Neural crest cell (in vitro differentiated cells): ENCODE measurements at regions not wholly inside any gene's neighbourhood (a gene's known extent, or its start where the extent isn't known, plus 50 kb on each side); places are given as distances from the start of the nearest gene placed in this dataset.

Experiments used
- DNase-seq: peaks from one replicate; pipeline ENCODE4 v3.0.0; 2021; ENCODE audit warnings: low read depth, mixed read lengths, low spot score
- H3K27ac Mint-ChIP-seq: one replicate; pipeline ENCODE4 v1.8.0; 2021; ENCODE audit warnings: mild to moderate bottlenecking, mixed read lengths; ENCODE audit not compliant: unreplicated experiment
- H3K27me3 Mint-ChIP-seq: 2 replicates; pipeline ENCODE4 v1.8.0; 2021; ENCODE audit warnings: low read depth, mild to moderate bottlenecking, mixed read lengths
- H3K36me3 Mint-ChIP-seq: 2 replicates; pipeline ENCODE4 v1.8.0; 2021; ENCODE audit warnings: low read depth, mild to moderate bottlenecking, mixed read lengths
- H3K4me1 Mint-ChIP-seq: 2 replicates; pipeline ENCODE4 v1.8.0; 2021; ENCODE audit warnings: mixed read lengths
- H3K4me3 Mint-ChIP-seq: one replicate; pipeline ENCODE4 v1.8.0; 2021; ENCODE audit warnings: mild to moderate bottlenecking, mixed read lengths
- H3K9me3 Mint-ChIP-seq: 2 replicates; pipeline ENCODE4 v1.8.0; 2021; ENCODE audit warnings: mixed read lengths
- TF ChIP-seq, protein P1 (sequence below): fragments of 200-600 bp; sonication (generic); conservative IDR thresholded peaks from 2 replicates; pipeline ENCODE4 v1.5.0; 2021; ENCODE audit warnings: antibody characterized with exemption, mild to moderate bottlenecking

DNA sequence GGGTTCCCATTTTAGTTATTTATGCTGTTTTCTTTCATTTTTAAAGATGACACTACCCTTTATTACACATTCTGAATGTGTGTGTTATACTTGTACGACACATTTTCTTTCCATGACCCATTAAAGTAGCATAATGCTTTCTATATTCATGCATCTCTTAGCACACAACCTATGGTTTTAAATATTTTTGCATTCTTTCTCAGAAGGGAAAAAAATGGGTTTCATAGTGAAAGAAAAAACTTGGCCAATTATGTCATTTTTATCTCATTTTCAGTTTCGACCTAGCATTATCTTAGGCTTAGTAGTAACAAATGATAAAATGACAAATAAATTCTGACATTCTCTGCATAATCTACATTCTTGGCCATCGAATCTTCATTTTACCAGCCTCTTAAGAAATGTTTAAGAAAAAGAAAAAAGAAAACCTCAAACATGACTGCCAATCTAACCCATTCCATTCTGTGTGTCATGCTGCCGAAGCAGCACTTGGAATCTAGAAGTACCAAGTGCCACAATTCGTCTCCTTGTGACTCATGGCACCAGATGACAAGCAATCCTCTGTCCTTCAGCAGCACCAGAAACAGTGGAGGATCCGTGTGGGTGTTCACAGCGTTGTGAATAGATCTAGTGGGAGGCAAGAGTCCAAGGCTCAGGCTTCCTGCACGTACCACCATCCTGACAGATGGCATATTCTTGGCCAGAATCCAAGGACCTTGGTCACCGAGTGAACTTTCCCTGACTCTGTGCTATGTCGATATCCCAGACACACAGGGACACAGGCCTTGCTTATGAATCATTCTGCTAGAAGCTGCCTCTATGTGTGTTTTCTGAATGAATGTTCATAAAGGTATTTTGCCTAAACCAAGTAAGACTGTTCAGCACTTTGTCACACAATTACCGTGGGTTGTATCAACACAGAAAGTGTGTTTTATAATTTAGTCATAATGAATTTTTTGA is 502.7 kb downstream of the NR2F1-AS1 start:
- TF ChIP-seq, protein P1, sequence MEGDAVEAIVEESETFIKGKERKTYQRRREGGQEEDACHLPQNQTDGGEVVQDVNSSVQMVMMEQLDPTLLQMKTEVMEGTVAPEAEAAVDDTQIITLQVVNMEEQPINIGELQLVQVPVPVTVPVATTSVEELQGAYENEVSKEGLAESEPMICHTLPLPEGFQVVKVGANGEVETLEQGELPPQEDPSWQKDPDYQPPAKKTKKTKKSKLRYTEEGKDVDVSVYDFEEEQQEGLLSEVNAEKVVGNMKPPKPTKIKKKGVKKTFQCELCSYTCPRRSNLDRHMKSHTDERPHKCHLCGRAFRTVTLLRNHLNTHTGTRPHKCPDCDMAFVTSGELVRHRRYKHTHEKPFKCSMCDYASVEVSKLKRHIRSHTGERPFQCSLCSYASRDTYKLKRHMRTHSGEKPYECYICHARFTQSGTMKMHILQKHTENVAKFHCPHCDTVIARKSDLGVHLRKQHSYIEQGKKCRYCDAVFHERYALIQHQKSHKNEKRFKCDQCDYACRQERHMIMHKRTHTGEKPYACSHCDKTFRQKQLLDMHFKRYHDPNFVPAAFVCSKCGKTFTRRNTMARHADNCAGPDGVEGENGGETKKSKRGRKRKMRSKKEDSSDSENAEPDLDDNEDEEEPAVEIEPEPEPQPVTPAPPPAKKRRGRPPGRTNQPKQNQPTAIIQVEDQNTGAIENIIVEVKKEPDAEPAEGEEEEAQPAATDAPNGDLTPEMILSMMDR: no peak
- peaks cover 8% of the 10 kb centered on the region for H3K4me1 Mint-ChIP-seq
- peaks cover 3% of the 10 kb centered on the region for H3K9me3 Mint-ChIP-seq
- H3K27ac Mint-ChIP-seq: no peak overlapping the region
- H3K4me3 Mint-ChIP-seq: no peak overlapping the region
- H3K27me3 Mint-ChIP-seq: no peaks in the 10 kb centered on the region
- no peak for DNase-seq
- no peaks in the 10 kb centered on the region for H3K36me3 Mint-ChIP-seq

GRCh38 chr5:93076566-93076965 is 504.5 kb downstream of the NR2F1-AS1 start:
- no peaks in the 10 kb centered on the region for H3K27me3 Mint-ChIP-seq
- TF ChIP-seq, protein P1: no peak
- H3K27ac Mint-ChIP-seq: no peak overlapping the region
- no peak overlapping the region for H3K4me3 Mint-ChIP-seq
- peaks cover 8% of the 10 kb centered on the region for H3K4me1 Mint-ChIP-seq
- no peak for DNase-seq
- no peaks in the 10 kb centered on the region for H3K36me3 Mint-ChIP-seq
- peaks cover 6% of the 10 kb centered on the region for H3K9me3 Mint-ChIP-seq

DNA sequence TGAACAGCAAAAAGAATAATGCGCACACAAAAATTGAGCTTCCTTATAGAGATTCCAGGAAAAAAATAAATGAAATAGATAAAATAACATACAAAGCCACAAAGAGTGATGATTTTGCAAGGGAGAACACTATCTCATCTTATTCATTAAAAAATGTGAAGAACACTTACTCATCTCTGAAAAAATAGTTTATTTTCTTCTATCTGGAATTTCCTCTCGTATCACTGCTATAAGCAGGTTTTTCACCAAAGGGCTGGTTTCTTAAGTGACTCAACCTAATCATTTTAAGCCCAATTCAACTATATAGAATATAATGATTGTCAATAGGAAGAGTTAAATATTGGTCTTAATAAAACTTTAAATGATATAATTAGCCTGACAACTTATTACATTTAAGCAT is 504.9 kb downstream of the NR2F1-AS1 start:
- Mint-ChIP-seq H3K4me1 (peaks cover 8% of the 10 kb centered on the region), H3K36me3 (no peaks in the 10 kb centered on the region), H3K9me3 (peaks cover 6% of the 10 kb centered on the region), H3K27me3 (no peaks in the 10 kb centered on the region), H3K4me3 (no peak overlapping the region), H3K27ac (no peak overlapping the region)
- DNase-seq: no peak
- TF ChIP-seq, protein P1: no peak

- H3K36me3 Mint-ChIP-seq: no peaks in the 10 kb centered on the region
- peaks cover 3% of the 10 kb centered on the region for H3K9me3 Mint-ChIP-seq
- H3K4me3 Mint-ChIP-seq: no peak overlapping the region
- no peaks in the 10 kb centered on the region for H3K27me3 Mint-ChIP-seq
- no peak for DNase-seq
- H3K27ac Mint-ChIP-seq: no peak overlapping the region
- peaks cover 4% of the 10 kb centered on the region for H3K4me1 Mint-ChIP-seq
- TF ChIP-seq, protein P1: no peak
Observed at GRCh38 chr5:93073547-93073946, 507.5 kb downstream of the NR2F1-AS1 start.

GRCh38 chr5:93072831-93073459 is 508.1 kb downstream of the NR2F1-AS1 start:
- Mint-ChIP-seq H3K9me3 (peaks cover 3% of the 10 kb centered on the region), H3K36me3 (no peaks in the 10 kb centered on the region), H3K27ac (no peak overlapping the region), H3K4me1 (peaks cover 4% of the 10 kb centered on the region), H3K4me3 (no peak overlapping the region), H3K27me3 (no peaks in the 10 kb centered on the region)
- DNase-seq: no peak
- TF ChIP-seq, protein P1: no peak
